Activated B cell treated with CpG ODN at 0.5 μM for 24 hours (primary cell): ENCODE measurements at regions not wholly inside any gene's neighbourhood (a gene's known extent, or its start where the extent isn't known, plus 50 kb on each side); places are given as distances from the start of the nearest gene placed in this dataset.

ENCODE experiments used
- ATAC-seq: fragments of 200-7000 bp; cut with Tn5 transposase; one replicate; pipeline ENCODE4 v1.10.0; 2021; ENCODE audit warnings: low read depth, mild to moderate bottlenecking, moderate library complexity
- CTCF ChIA-PET: fragments of 350-600 bp; sonication (Branson Sonifier 250); formaldehyde crosslinking; loops from one replicate; lab custom pipeline; 2021; ENCODE audit warnings: antibody characterized with exemption; lab: Charles Lee
- POLR2A ChIA-PET: fragments of 350-600 bp; sonication (Branson Sonifier 250); formaldehyde crosslinking; loops from one replicate; lab custom pipeline; 2021; ENCODE audit warnings: antibody characterized with exemption; lab: Charles Lee
- DNase-seq: peaks from one replicate; pipeline ENCODE4 v3.0.0; 2022
- H3K27ac Mint-ChIP-seq: one replicate; pipeline ENCODE4 v1.8.0; 2020; ENCODE audit warnings: mixed read lengths
- H3K27me3 Mint-ChIP-seq: one replicate; pipeline ENCODE4 v1.8.0; 2021; ENCODE audit warnings: mixed read lengths
- H3K36me3 Mint-ChIP-seq: one replicate; pipeline ENCODE4 v1.8.0; 2021; ENCODE audit warnings: low read depth, mixed read lengths
- H3K4me1 Mint-ChIP-seq: one replicate; pipeline ENCODE4 v1.8.0; 2021; ENCODE audit warnings: mixed read lengths
- H3K4me3 Mint-ChIP-seq: one replicate; pipeline ENCODE4 v1.8.0; 2020; ENCODE audit warnings: mild to moderate bottlenecking, mixed read lengths
- H3K9me3 Mint-ChIP-seq: one replicate; pipeline ENCODE4 v1.8.0; 2020; ENCODE audit warnings: mixed read lengths
- intact Hi-C: fragments of 100-400 bp; cut with micrococcal nuclease; formaldehyde crosslinking; loops from one replicate; pipeline ENCODE4 v1.15.1; 2024
- TF ChIP-seq, protein P1 (sequence below): fragments of 200-600 bp; IDR thresholded peaks from one replicate; pipeline ENCODE4 v1.8.0; 2022; ENCODE audit warnings: antibody characterized with exemption, mild to moderate bottlenecking

DNA sequence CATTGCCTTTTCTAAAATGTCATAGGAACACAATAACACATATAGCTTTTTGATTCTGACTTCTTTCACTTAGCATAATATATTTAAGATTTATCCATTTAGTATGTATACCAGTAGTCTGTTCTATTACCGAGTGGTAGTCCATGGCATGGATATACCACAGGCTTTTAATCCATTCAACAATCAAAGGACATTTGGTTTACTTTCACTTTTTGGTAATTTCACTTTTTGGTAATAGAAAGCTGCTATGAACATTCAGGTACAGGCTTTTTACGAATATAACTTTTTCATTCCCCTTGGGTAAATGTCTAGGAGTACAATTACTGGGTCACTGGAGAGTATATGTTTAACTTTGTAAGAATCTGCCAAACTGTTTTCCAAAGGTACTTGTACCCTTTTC lies 100.7 kb upstream of the PRICKLE1 start:
- POLR2A ChIA-PET: no interaction called here
- CTCF ChIA-PET: no interaction called here
- H3K36me3 Mint-ChIP-seq: no peaks in the 10 kb centered on the region
- H3K9me3 Mint-ChIP-seq: peaks cover 5% of the 10 kb centered on the region
- TF ChIP-seq, protein P1, sequence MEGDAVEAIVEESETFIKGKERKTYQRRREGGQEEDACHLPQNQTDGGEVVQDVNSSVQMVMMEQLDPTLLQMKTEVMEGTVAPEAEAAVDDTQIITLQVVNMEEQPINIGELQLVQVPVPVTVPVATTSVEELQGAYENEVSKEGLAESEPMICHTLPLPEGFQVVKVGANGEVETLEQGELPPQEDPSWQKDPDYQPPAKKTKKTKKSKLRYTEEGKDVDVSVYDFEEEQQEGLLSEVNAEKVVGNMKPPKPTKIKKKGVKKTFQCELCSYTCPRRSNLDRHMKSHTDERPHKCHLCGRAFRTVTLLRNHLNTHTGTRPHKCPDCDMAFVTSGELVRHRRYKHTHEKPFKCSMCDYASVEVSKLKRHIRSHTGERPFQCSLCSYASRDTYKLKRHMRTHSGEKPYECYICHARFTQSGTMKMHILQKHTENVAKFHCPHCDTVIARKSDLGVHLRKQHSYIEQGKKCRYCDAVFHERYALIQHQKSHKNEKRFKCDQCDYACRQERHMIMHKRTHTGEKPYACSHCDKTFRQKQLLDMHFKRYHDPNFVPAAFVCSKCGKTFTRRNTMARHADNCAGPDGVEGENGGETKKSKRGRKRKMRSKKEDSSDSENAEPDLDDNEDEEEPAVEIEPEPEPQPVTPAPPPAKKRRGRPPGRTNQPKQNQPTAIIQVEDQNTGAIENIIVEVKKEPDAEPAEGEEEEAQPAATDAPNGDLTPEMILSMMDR: no peak
- no peak for ATAC-seq
- intact Hi-C loops: no loop called here
- H3K4me1 Mint-ChIP-seq: no peaks in the 10 kb centered on the region
- H3K27me3 Mint-ChIP-seq: no peaks in the 10 kb centered on the region
- H3K27ac Mint-ChIP-seq: no peak overlapping the region
- DNase-seq: no peak
- H3K4me3 Mint-ChIP-seq: no peak overlapping the region

DNA sequence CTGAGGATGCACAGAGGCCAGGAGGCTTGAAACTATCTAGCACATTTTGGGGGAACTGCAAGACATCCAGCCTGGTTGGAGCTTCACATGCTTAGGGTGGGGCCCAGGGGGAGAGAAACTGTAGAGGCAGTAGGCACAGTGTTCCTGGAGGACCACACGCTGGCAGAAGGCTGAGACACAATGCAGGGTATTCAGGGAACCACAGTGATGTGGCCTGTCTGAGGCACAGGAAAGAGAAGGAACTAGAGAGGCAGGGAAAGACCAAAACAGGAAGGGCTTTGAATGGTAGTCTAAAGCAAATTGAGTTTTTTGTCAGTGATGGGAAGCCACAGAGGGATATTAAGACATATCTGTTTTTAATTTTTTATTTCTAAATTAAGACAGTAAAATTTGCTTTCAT lies 100.2 kb upstream of the PRICKLE1 start:
- Mint-ChIP-seq H3K36me3 (no peaks in the 10 kb centered on the region), H3K4me1 (no peaks in the 10 kb centered on the region), H3K9me3 (peaks cover 5% of the 10 kb centered on the region), H3K27ac (no peak overlapping the region), H3K4me3 (no peak overlapping the region), H3K27me3 (no peaks in the 10 kb centered on the region)
- POLR2A ChIA-PET: no interaction called here
- intact Hi-C loops: no loop called here
- no peak for ATAC-seq
- DNase-seq: no peak
- TF ChIP-seq, protein P1: no peak
- CTCF ChIA-PET: no interaction called here

DNA sequence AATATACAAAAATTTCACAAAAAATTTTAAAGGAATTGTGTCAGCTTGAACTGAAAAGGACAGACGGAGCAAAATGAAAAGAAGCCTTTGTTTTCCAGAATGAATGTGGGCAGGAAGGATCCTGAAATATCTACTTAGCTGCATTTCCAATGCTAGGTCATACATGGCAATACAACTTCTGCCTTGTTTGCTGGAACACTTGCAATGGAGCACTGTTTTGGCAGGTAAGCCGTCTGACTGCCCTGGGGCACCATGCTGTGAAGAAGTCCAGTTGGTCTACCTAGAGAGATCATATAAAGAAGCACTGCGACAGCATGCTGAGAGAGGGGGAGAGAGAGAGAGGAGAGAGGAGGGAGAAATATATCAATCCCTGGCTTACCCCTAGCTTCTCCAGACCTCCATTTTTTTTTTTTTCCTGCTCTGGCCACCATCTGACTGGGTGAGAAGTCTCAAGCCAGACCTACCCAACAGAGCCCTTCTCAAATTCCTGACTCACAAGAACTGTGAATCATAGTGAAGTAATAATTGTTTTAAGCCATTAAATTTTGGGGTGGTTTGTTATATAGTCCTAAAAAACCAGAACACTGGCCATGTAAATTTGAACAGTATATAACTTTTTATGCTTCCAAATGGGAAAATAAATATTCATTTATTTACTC lies 97.1 kb upstream of the PRICKLE1 start:
- H3K27ac Mint-ChIP-seq: no peak overlapping the region
- H3K4me3 Mint-ChIP-seq: no peak overlapping the region
- ATAC-seq (no peak), DNase-seq (no peak)
- ChIA-PET CTCF (no interaction called here), POLR2A (no interaction called here)
- H3K4me1 Mint-ChIP-seq: no peaks in the 10 kb centered on the region
- H3K27me3 Mint-ChIP-seq: no peaks in the 10 kb centered on the region
- intact Hi-C loops: no loop called here
- TF ChIP-seq, protein P1: no peak
- no peaks in the 10 kb centered on the region for H3K36me3 Mint-ChIP-seq
- H3K9me3 Mint-ChIP-seq: peaks cover 5% of the 10 kb centered on the region

- Mint-ChIP-seq H3K4me1 (no peaks in the 10 kb centered on the region), H3K4me3 (no peak overlapping the region), H3K27me3 (no peaks in the 10 kb centered on the region), H3K9me3 (no peaks in the 10 kb centered on the region), H3K27ac (no peak overlapping the region), H3K36me3 (no peaks in the 10 kb centered on the region)
- CTCF ChIA-PET: no interaction called here
- TF ChIP-seq, protein P1: no peak
- no peak for DNase-seq
- intact Hi-C loops: no loop called here
- no peak for ATAC-seq
- POLR2A ChIA-PET: no interaction called here
These were observed 95.2 kb upstream of the PRICKLE1 start for GRCh38 chr12:42684802-42685071.

GRCh38 chr12:42683933-42684801 lies 94.6 kb upstream of the PRICKLE1 start:
- Mint-ChIP-seq H3K4me3 (no peak overlapping the region), H3K36me3 (no peaks in the 10 kb centered on the region), H3K27ac (no peak overlapping the region), H3K27me3 (no peaks in the 10 kb centered on the region), H3K9me3 (no peaks in the 10 kb centered on the region), H3K4me1 (no peaks in the 10 kb centered on the region)
- no peak for DNase-seq
- no peak for ATAC-seq
- POLR2A ChIA-PET: no interaction called here
- intact Hi-C loops: no loop called here
- TF ChIP-seq, protein P1: no peak
- CTCF ChIA-PET: no interaction called here
